GM12873 (cell line): ENCODE measurements at regions not wholly inside any gene's neighbourhood (a gene's known extent, or its start where the extent isn't known, plus 50 kb on each side); places are given as distances from the start of the nearest gene placed in this dataset.

Experiments used
- CTCF ChIP-seq: IDR thresholded peaks from 2 replicates; pipeline ENCODE4 v1.5.1; 2012; ENCODE audit warnings: low read depth, mild to moderate bottlenecking, moderate library complexity, low read length, control low read depth; ENCODE audit not compliant: insufficient read depth; ENCODE audit errors: missing control alignments

- no peak for TF ChIP-seq CTCF
These were observed 130.8 kb upstream of the EGLN3 start for GRCh38 chr14:34081576-34082136.

- TF ChIP-seq CTCF: no peak
These were observed 130.3 kb upstream of the EGLN3 start for GRCh38 chr14:34081101-34081575.

- TF ChIP-seq CTCF: no peak
These were observed 127.4 kb upstream of the EGLN3 start for GRCh38 chr14:34078117-34078743.

- TF ChIP-seq CTCF: no peak
These were observed 125.0 kb upstream of the EGLN3 start for GRCh38 chr14:34075826-34076225.

GRCh38 chr14:34075042-34075744 is 124.3 kb upstream of the EGLN3 start:
- TF ChIP-seq CTCF: no peak

- no peak for TF ChIP-seq CTCF
These were observed 122.0 kb upstream of the EGLN3 start for GRCh38 chr14:34072921-34073320.

- TF ChIP-seq CTCF: no peak
These were observed 121.5 kb upstream of the EGLN3 start for GRCh38 chr14:34072401-34072800.
